HEK293 (cell line): ENCODE measurements at regions not wholly inside any gene's neighbourhood (a gene's known extent, or its start where the extent isn't known, plus 50 kb on each side); places are given as distances from the start of the nearest gene placed in this dataset.

Source experiments
- KLF10 ChIP-seq: fragments of 450-650 bp; IDR thresholded peaks from 2 replicates; pipeline ENCODE4 v1.5.1; 2018; ENCODE audit warnings: missing biosample characterization, mild to moderate bottlenecking, missing genetic modification characterization
- ZEB2 ChIP-seq: fragments of 450-650 bp; formaldehyde crosslinking; IDR thresholded peaks from 2 replicates; pipeline ENCODE4 v1.5.1; 2016; ENCODE audit warnings: missing biosample characterization, missing genetic modification characterization
- ZFP3 ChIP-seq: fragments of 450-650 bp; formaldehyde crosslinking; IDR thresholded peaks from 2 replicates; pipeline ENCODE4 v1.5.1; 2016; ENCODE audit warnings: low read depth, missing biosample characterization, missing genetic modification characterization
- ZNF16 ChIP-seq: fragments of 450-650 bp; formaldehyde crosslinking; IDR thresholded peaks from 2 replicates; pipeline ENCODE4 v1.5.1; 2016; ENCODE audit warnings: low read depth, missing biosample characterization, missing genetic modification characterization
- ZNF311 ChIP-seq: fragments of 450-650 bp; formaldehyde crosslinking; IDR thresholded peaks from 2 replicates; pipeline ENCODE4 v1.5.1; 2017; ENCODE audit warnings: missing biosample characterization, missing genetic modification characterization, borderline replicate concordance
- ZNF707 ChIP-seq: fragments of 450-650 bp; formaldehyde crosslinking; IDR thresholded peaks from 2 replicates; pipeline ENCODE4 v1.5.1; 2016; ENCODE audit warnings: missing biosample characterization, missing genetic modification characterization
- TF ChIP-seq, protein P1 (sequence below): fragments of 450-650 bp; formaldehyde crosslinking; IDR thresholded peaks from 2 replicates; pipeline ENCODE4 v1.5.1; 2016; ENCODE audit warnings: missing biosample characterization, missing genetic modification characterization
- TF ChIP-seq, protein P2 (sequence below): fragments of 450-650 bp; formaldehyde crosslinking; IDR thresholded peaks from 2 replicates; pipeline ENCODE4 v1.5.1; 2016; ENCODE audit warnings: missing biosample characterization, missing genetic modification characterization
- TF ChIP-seq, protein P3 (sequence below): fragments of 450-650 bp; formaldehyde crosslinking; IDR thresholded peaks from 2 replicates; pipeline ENCODE4 v1.5.1; 2016; ENCODE audit warnings: missing biosample characterization, missing genetic modification characterization

DNA sequence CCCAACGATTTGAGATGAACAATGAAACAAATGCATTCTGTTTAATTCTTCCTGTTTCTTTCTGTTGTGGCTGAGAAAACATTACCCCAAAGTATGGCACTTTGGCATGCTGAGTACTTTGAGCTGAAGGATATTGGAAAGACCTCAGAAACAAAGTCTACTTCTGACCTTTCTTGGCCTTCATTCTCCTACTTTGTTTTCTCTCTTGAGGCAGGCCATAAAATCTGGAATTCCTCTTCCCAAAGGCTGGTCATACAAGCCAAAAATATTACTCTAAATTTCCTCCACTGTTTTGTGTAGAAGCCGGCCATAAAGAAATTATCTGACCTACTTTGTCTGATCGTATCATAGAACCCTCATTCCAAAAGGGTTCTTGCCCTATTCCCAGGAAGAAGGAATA lies 1048.2 kb downstream of the TECRL start:
- TF ChIP-seq, protein P1, sequence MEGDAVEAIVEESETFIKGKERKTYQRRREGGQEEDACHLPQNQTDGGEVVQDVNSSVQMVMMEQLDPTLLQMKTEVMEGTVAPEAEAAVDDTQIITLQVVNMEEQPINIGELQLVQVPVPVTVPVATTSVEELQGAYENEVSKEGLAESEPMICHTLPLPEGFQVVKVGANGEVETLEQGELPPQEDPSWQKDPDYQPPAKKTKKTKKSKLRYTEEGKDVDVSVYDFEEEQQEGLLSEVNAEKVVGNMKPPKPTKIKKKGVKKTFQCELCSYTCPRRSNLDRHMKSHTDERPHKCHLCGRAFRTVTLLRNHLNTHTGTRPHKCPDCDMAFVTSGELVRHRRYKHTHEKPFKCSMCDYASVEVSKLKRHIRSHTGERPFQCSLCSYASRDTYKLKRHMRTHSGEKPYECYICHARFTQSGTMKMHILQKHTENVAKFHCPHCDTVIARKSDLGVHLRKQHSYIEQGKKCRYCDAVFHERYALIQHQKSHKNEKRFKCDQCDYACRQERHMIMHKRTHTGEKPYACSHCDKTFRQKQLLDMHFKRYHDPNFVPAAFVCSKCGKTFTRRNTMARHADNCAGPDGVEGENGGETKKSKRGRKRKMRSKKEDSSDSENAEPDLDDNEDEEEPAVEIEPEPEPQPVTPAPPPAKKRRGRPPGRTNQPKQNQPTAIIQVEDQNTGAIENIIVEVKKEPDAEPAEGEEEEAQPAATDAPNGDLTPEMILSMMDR: no peak
- no peak for TF ChIP-seq ZNF16
- TF ChIP-seq, protein P2, sequence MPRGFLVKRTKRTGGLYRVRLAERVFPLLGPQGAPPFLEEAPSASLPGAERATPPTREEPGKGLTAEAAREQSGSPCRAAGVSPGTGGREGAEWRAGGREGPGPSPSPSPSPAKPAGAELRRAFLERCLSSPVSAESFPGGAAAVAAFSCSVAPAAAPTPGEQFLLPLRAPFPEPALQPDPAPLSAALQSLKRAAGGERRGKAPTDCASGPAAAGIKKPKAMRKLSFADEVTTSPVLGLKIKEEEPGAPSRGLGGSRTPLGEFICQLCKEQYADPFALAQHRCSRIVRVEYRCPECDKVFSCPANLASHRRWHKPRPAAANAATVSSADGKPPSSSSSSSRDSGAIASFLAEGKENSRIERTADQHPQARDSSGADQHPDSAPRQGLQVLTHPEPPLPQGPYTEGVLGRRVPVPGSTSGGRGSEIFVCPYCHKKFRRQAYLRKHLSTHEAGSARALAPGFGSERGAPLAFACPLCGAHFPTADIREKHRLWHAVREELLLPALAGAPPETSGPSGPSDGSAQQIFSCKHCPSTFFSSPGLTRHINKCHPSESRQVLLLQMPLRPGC (tag by site-specific recombination): no peak
- no peak for TF ChIP-seq ZNF707 (tag by site-specific recombination)
- no peak for TF ChIP-seq ZNF311
- TF ChIP-seq, protein P3, sequence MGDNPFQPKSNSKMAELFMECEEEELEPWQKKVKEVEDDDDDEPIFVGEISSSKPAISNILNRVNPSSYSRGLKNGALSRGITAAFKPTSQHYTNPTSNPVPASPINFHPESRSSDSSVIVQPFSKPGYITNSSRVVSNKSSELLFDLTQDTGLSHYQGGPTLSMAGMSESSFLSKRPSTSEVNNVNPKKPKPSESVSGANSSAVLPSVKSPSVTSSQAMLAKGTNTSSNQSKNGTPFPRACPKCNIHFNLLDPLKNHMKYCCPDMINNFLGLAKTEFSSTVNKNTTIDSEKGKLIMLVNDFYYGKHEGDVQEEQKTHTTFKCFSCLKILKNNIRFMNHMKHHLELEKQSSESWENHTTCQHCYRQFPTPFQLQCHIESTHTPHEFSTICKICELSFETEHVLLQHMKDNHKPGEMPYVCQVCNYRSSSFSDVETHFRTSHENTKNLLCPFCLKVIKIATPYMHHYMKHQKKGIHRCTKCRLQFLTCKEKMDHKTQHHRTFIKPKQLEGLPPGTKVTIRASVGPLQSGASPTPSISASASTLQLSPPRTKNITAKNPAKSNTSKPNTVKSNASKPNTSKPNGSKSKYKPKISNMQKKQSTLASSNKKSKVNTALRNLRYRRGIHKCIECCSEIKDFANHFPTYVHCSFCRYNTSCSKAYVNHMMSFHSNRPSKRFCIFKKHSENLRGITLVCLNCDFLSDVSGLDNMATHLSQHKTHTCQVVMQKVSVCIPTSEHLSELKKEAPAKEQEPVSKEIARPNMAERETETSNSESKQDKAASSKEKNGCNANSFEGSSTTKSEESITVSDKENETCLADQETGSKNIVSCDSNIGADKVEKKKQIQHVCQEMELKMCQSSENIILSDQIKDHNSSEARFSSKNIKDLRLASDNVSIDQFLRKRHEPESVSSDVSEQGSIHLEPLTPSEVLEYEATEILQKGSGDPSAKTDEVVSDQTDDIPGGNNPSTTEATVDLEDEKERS (tag by site-specific recombination): no peak
- no peak for TF ChIP-seq ZEB2 (tag by site-specific recombination)
- no peak for TF ChIP-seq KLF10
- TF ChIP-seq ZFP3: no peak
